Vagina (tissue), 2 donors: ENCODE measurements at regions not wholly inside any gene's neighbourhood (a gene's known extent, or its start where the extent isn't known, plus 50 kb on each side); places are given as distances from the start of the nearest gene placed in this dataset.

Experiments used
- DNase-seq, 2 donors: peaks; one replicate each; pipeline ENCODE4 v3.0.0-alpha.2; 2017; ENCODE audit errors: extremely low spot score in 2 of 2
- H3K27ac ChIP-seq: fragments of 200-600 bp; sonication (generic); one replicate; pipeline ENCODE4 v1.5.1; 2019
- H3K27me3 ChIP-seq: fragments of 200-600 bp; sonication (generic); one replicate; pipeline ENCODE4 v1.5.1; 2019
- H3K36me3 ChIP-seq, 2 donors: fragments of 200-600 bp; sonication (generic); one replicate each; pipeline ENCODE4 v1.5.1; 2017 to 2019
- H3K4me1 ChIP-seq: fragments of 200-600 bp; sonication (generic); one replicate; pipeline ENCODE4 v1.5.1; 2019
- H3K4me3 ChIP-seq, 2 donors: fragments of 200-600 bp; sonication (generic); 1 replicate in 1 of 2; 2 replicates in 1 of 2; pipeline ENCODE4 v1.5.1; 2016 to 2019
- H3K9me3 ChIP-seq: fragments of 200-600 bp; sonication (generic); one replicate; pipeline ENCODE4 v1.5.1; 2019
- POLR2A ChIP-seq, 2 donors: fragments of 450-650 bp; IDR thresholded peaks; one replicate each; pipeline ENCODE4 v1.6.1; 2017; ENCODE audit warnings: antibody characterized with exemption in 2 of 2, mild to moderate bottlenecking in 2 of 2, moderate library complexity in 2 of 2
- POLR2AphosphoS5 ChIP-seq, 2 donors: sonication (generic); formaldehyde crosslinking; IDR thresholded peaks; one replicate each; pipeline ENCODE4 v1.9.0; 2017; ENCODE audit warnings: antibody characterized with exemption in 2 of 2, mild to moderate bottlenecking in 2 of 2, low read depth in 1 of 2; ENCODE audit not compliant: insufficient read depth in 1 of 2
- intact Hi-C: fragments of 100-400 bp; cut with DNase I; formaldehyde crosslinking; loops from one replicate; pipeline ENCODE4 v1.15.1; 2023
- TF ChIP-seq, protein P1 (sequence below), 3 experiments: fragments of 450-650 bp in 2 of 3; fragments of 200-600 bp in 1 of 3; sonication (generic) in 1 of 3; IDR thresholded peaks; one replicate each; pipeline ENCODE4 v1.5.1; 2017 to 2019; ENCODE audit warnings: antibody characterized with exemption in 3 of 3, mild to moderate bottlenecking in 2 of 3, moderate library complexity in 2 of 3

- Histone ChIP-seq H3K36me3 (no peaks in the 10 kb centered on the region), H3K4me3 (no peak overlapping the region), H3K27me3 (no peaks in the 10 kb centered on the region), H3K27ac (no peak overlapping the region), H3K9me3 (no peaks in the 10 kb centered on the region), H3K4me1 (no peaks in the 10 kb centered on the region)
- intact Hi-C loops, result no loop called here
- TF ChIP-seq POLR2A (IDR thresholded peaks at IDR 0.05), result no peak
- TF ChIP-seq, protein P1, sequence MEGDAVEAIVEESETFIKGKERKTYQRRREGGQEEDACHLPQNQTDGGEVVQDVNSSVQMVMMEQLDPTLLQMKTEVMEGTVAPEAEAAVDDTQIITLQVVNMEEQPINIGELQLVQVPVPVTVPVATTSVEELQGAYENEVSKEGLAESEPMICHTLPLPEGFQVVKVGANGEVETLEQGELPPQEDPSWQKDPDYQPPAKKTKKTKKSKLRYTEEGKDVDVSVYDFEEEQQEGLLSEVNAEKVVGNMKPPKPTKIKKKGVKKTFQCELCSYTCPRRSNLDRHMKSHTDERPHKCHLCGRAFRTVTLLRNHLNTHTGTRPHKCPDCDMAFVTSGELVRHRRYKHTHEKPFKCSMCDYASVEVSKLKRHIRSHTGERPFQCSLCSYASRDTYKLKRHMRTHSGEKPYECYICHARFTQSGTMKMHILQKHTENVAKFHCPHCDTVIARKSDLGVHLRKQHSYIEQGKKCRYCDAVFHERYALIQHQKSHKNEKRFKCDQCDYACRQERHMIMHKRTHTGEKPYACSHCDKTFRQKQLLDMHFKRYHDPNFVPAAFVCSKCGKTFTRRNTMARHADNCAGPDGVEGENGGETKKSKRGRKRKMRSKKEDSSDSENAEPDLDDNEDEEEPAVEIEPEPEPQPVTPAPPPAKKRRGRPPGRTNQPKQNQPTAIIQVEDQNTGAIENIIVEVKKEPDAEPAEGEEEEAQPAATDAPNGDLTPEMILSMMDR (IDR thresholded peaks at IDR 0.05), result no peak
- no peak for TF ChIP-seq POLR2AphosphoS5 (IDR thresholded peaks at IDR 0.05; ENCODE audit: insufficient read depth in 1 of 2, low read depth in 1 of 2)
- DNase-seq, result no peak
Measured at GRCh38 chr12:30104971-30105370, 321.2 kb upstream of the TMTC1 start.

DNA sequence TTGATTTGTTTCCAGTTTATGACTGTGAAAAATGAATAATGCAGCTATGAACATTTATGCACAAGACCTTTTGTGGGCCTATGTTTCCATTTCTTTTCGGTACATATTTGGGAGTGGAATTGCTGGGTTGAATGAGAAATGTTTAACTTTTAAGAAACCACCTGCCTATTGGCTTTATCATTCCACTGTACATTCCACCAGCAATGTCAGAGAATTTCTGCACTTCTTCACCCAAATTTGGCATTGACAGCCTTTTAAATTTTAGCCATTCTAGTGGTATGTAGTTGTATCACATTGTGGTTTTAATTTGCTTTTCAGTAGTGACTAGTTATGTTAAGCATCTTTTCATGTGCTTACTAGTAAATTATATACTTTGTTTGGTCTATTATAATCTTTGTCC lies 317.0 kb upstream of the TMTC1 start:
- Histone ChIP-seq H3K4me1 (no peaks in the 10 kb centered on the region), H3K9me3 (no peaks in the 10 kb centered on the region), H3K4me3 (no peak overlapping the region), H3K27ac (no peak overlapping the region), H3K27me3 (no peaks in the 10 kb centered on the region), H3K36me3 (no peaks in the 10 kb centered on the region)
- TF ChIP-seq POLR2A (IDR thresholded peaks at IDR 0.05) (no peak), POLR2AphosphoS5 (IDR thresholded peaks at IDR 0.05; ENCODE audit: insufficient read depth in 1 of 2, low read depth in 1 of 2) (no peak)
- TF ChIP-seq, protein P1 (IDR thresholded peaks at IDR 0.05), result no peak
- no peak for DNase-seq
- intact Hi-C loops, result no loop called here

DNA sequence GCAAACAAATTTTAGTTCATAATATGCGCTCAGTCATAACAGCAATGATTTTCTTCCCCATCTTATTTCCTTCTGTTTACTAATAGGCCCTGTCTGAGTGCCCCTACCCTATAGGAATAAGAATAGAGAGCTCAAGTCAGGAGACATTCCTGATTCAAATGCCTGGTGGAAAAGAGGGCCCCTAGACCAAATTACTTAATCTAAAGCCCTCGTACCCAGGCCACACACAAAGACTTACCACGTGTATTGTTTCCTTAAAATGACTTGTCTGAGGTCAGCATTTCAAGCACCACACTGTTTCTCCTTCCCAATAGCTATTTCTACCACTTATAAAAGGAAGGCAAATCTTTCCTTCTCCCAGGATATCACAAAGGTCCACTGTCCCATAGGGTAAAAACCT lies 314.9 kb upstream of the TMTC1 start:
- no peak for DNase-seq
- intact Hi-C loops, result no loop called here
- TF ChIP-seq POLR2A (IDR thresholded peaks at IDR 0.05) (no peak), POLR2AphosphoS5 (IDR thresholded peaks at IDR 0.05; ENCODE audit: insufficient read depth in 1 of 2, low read depth in 1 of 2) (no peak)
- TF ChIP-seq, protein P1 (IDR thresholded peaks at IDR 0.05), result no peak
- Histone ChIP-seq H3K36me3 (no peaks in the 10 kb centered on the region), H3K4me3 (no peak overlapping the region), H3K4me1 (no peaks in the 10 kb centered on the region), H3K9me3 (no peaks in the 10 kb centered on the region), H3K27ac (no peak overlapping the region), H3K27me3 (no peaks in the 10 kb centered on the region)

DNA sequence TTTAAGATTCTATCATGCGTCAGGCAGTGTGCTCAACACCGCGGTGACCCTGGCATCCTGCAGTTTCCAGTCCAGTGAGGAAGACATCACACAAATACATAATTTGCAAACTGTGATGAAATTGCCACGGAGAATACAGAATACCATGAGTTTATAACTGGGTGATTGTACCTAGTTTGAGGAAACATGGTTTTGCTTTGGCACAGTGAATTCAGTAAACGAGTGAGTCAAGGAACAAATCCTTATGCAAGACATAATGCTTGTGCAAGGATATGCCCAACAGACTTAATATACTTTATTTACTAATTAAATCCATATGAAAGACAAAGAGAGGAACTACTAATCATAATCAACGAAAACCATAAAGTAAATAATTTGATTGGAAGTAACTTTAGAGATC lies 311.8 kb upstream of the TMTC1 start:
- no peaks in the 10 kb centered on the region for H3K9me3 ChIP-seq
- H3K36me3 ChIP-seq, result no peaks in the 10 kb centered on the region
- H3K4me1 ChIP-seq, result no peaks in the 10 kb centered on the region
- intact Hi-C loops, result no loop called here
- H3K4me3 ChIP-seq, result no peak overlapping the region
- H3K27ac ChIP-seq, result no peak overlapping the region
- H3K27me3 ChIP-seq, result no peaks in the 10 kb centered on the region
- DNase-seq, result no peak
- TF ChIP-seq, protein P1 (IDR thresholded peaks at IDR 0.05), result no peak
- TF ChIP-seq POLR2A (IDR thresholded peaks at IDR 0.05), result no peak
- TF ChIP-seq POLR2AphosphoS5 (IDR thresholded peaks at IDR 0.05; ENCODE audit: insufficient read depth in 1 of 2, low read depth in 1 of 2), result no peak

DNA sequence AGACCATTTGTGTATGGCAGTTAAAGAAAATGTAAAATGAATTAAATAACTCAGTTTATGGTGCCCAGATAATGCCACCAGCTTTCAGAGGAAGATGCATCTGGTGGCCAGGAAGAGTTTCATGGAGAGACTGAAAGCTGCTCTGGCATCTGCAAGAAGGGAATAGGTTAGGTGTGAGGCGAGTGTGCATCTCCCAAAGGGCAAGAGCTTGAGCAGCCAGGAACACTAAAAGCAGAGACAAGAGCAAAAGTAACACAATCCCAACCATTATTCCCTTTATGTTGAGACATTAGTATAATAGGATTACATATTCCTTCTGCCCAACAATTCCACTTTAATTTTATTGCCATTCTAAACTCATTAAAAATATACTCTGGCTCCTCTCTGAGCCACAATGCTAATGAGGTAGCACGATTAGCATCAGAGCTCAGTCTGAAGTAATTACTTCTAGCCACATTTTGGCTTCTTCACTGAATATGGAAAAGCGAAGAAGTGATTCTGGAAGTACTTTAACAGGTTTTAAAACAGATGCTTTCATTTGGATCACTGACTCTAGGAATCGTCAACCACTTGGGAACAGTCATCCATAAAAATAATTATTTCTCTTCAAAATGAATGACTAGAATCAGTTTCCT lies 309.4 kb upstream of the TMTC1 start:
- intact Hi-C loops, result no loop called here

More for the DNA sequence above, 309.4 kb upstream of the TMTC1 start:
- no peak overlapping the region for H3K27ac ChIP-seq
- TF ChIP-seq POLR2AphosphoS5 (IDR thresholded peaks at IDR 0.05; ENCODE audit: insufficient read depth in 1 of 2, low read depth in 1 of 2) (no peak), POLR2A (IDR thresholded peaks at IDR 0.05) (no peak)
- TF ChIP-seq, protein P1 (IDR thresholded peaks at IDR 0.05), result no peak
- no peaks in the 10 kb centered on the region for H3K27me3 ChIP-seq
- no peaks in the 10 kb centered on the region for H3K36me3 ChIP-seq
- H3K4me1 ChIP-seq, result no peaks in the 10 kb centered on the region
- H3K9me3 ChIP-seq, result no peaks in the 10 kb centered on the region
- no peak for DNase-seq
- no peak overlapping the region for H3K4me3 ChIP-seq
